Common myeloid progenitor, CD34-positive (primary cell): ENCODE measurements at regions not wholly inside any gene's neighbourhood (a gene's known extent, or its start where the extent isn't known, plus 50 kb on each side); places are given as distances from the start of the nearest gene placed in this dataset.

ENCODE experiments used
- CTCF ChIA-PET: fragments of 350-600 bp; sonication (Branson Sonifier 250); formaldehyde crosslinking; loops from one replicate; lab custom pipeline; 2021; ENCODE audit warnings: antibody characterized with exemption; lab: Charles Lee
- POLR2A ChIA-PET: fragments of 350-600 bp; sonication (Branson Sonifier 250); formaldehyde crosslinking; loops from one replicate; lab custom pipeline; 2021; ENCODE audit warnings: antibody characterized with exemption; lab: Charles Lee
- DNase-seq, 3 donors: peaks; one replicate each; pipeline versions ENCODE4 v3.0.0 to v3.0.0-alpha.2; 2013
- H3K27ac ChIP-seq, 2 experiments: 1 replicate in 1 of 2; 2 replicates in 1 of 2; pipeline ENCODE4 v1.7.0; 2013; ENCODE audit warnings: inconsistent platforms in 2 of 2, low read length in 2 of 2, mild to moderate bottlenecking in 2 of 2, low read depth in 1 of 2, moderate library complexity in 1 of 2; ENCODE audit not compliant: severe bottlenecking in 2 of 2, insufficient read depth in 1 of 2, poor library complexity in 1 of 2
- H3K27me3 ChIP-seq, 5 experiments: replicated peaks in 2 of 5; 1 replicate in 3 of 5; 2 replicates in 2 of 5; pipeline versions ENCODE4 v1.6.1 to v1.7.0; 2013; ENCODE audit warnings: low read length in 4 of 5, mild to moderate bottlenecking in 2 of 5, moderate library complexity in 2 of 5, inconsistent platforms in 1 of 5; ENCODE audit not compliant: insufficient read depth in 5 of 5, control insufficient read depth in 4 of 5
- H3K36me3 ChIP-seq, 4 experiments: 1 replicate in 2 of 4; 2 replicates in 2 of 4; pipeline versions ENCODE4 v1.6.1 to v1.7.0; 2013; ENCODE audit warnings: low read length in 3 of 4, control low read depth in 1 of 4, mild to moderate bottlenecking in 1 of 4; ENCODE audit not compliant: control insufficient read depth in 4 of 4, insufficient read depth in 4 of 4
- H3K4me1 ChIP-seq, 4 experiments: 1 replicate in 3 of 4; 2 replicates in 1 of 4; pipeline versions ENCODE4 v1.6.1 to v1.7.1; 2013; ENCODE audit warnings: low read length in 3 of 4, mild to moderate bottlenecking in 3 of 4, control low read depth in 1 of 4, inconsistent platforms in 1 of 4, moderate library complexity in 1 of 4; ENCODE audit not compliant: control insufficient read depth in 4 of 4, insufficient read depth in 4 of 4; ENCODE audit errors: control extremely low read depth in 1 of 4
- H3K4me3 ChIP-seq, 7 experiments: 1 replicate in 4 of 7; 2 replicates in 3 of 7; pipeline versions ENCODE4 v1.5.1 to v1.7.0; 2013; ENCODE audit warnings: mild to moderate bottlenecking in 7 of 7, low read length in 6 of 7, moderate library complexity in 6 of 7, inconsistent platforms in 2 of 7, low read depth in 2 of 7, control low read depth in 1 of 7; ENCODE audit not compliant: insufficient read depth in 4 of 7, control insufficient read depth in 1 of 7; ENCODE audit errors: extremely low read depth in 1 of 7
- H3K9me3 ChIP-seq, 5 experiments: 1 replicate in 4 of 5; 2 replicates in 1 of 5; pipeline versions ENCODE4 v1.6.1 to v1.7.1; 2013; ENCODE audit warnings: low read length in 4 of 5, mild to moderate bottlenecking in 2 of 5, inconsistent platforms in 1 of 5, low read depth in 1 of 5, moderate library complexity in 1 of 5; ENCODE audit not compliant: control insufficient read depth in 4 of 5, insufficient read depth in 2 of 5; ENCODE audit errors: control extremely low read depth in 1 of 5
- WGBS: methylation state at CpG from one replicate; pipeline ENCODE4 v1.1.5; 2013; ENCODE audit not compliant: insufficient coverage; 5-methylcytosine and 5-hydroxymethylcytosine counted together

DNA sequence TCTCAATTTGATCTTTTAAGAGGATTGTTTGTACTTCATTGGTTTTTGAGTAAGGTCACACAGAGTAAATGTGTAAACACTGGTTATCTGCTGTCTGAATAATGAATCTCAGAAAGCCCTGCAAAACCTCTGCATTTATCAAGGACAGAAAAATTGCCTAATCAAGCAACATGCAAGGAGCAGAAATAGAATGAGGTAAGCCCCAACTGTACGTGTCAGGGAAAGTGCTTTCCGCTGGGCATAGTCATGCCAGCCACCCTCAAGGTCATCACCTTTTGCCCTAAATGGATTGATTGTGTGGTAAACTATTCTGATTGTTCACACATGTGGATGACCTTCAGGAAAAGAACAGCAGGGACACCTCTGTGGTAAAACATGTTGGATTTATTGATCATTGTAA lies 376.9 kb upstream of the KCNN2 start:
- no peak for DNase-seq
- CTCF ChIA-PET: no interaction called here
- 86% methylated on average over 2 of the region's 2 CpGs for whole genome bisulfite sequencing
- no peak overlapping the region for H3K4me3 ChIP-seq
- no peaks in the 10 kb centered on the region for H3K27me3 ChIP-seq
- H3K9me3 ChIP-seq: no peaks in the 10 kb centered on the region
- no peaks in the 10 kb centered on the region for H3K4me1 ChIP-seq
- no peaks in the 10 kb centered on the region for H3K36me3 ChIP-seq
- no peak overlapping the region for H3K27ac ChIP-seq
- POLR2A ChIA-PET: no interaction called here

GRCh38 chr5:113985505-113985904 lies 376.4 kb upstream of the KCNN2 start:
- no peak for DNase-seq
- no peaks in the 10 kb centered on the region for H3K27me3 ChIP-seq
- H3K4me1 ChIP-seq: no peaks in the 10 kb centered on the region
- no peak overlapping the region for H3K4me3 ChIP-seq
- 100% methylated on average over 3 of the region's 4 CpGs for WGBS
- POLR2A ChIA-PET: no interaction called here
- no peaks in the 10 kb centered on the region for H3K36me3 ChIP-seq
- H3K9me3 ChIP-seq: no peaks in the 10 kb centered on the region
- CTCF ChIA-PET: no interaction called here
- H3K27ac ChIP-seq: no peak overlapping the region

GRCh38 chr5:113989278-113989912 lies 372.5 kb upstream of the KCNN2 start:
- DNase-seq: no peak
- H3K9me3 ChIP-seq: no peaks in the 10 kb centered on the region
- H3K27ac ChIP-seq: no peak overlapping the region
- WGBS: 89% methylated on average over 4 of the region's 6 CpGs
- H3K4me3 ChIP-seq: no peak overlapping the region
- H3K4me1 ChIP-seq: no peaks in the 10 kb centered on the region
- ChIA-PET CTCF (no interaction called here), POLR2A (no interaction called here)
- H3K27me3 ChIP-seq: no peaks in the 10 kb centered on the region
- no peaks in the 10 kb centered on the region for H3K36me3 ChIP-seq

DNA sequence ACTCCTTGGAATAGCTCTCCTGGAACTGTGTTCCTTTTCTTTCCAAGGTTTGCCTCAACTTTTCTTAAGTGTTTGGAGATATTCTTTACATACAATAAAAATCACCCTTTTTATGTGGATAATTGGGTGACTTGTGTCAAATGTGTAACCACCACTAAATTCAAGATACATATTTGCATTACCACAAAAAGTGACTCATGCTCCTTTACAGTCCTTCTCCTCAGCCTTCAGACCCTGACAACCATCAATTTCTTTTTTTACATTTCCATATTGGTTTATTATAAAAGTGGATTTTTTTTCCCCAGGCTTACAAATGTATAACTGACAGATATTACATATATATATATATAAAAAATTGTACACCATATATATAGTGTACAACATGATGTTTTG lies 372.0 kb upstream of the KCNN2 start:
- no peaks in the 10 kb centered on the region for H3K9me3 ChIP-seq
- no peak overlapping the region for H3K4me3 ChIP-seq
- no peak overlapping the region for H3K27ac ChIP-seq
- no peaks in the 10 kb centered on the region for H3K27me3 ChIP-seq
- H3K4me1 ChIP-seq: no peaks in the 10 kb centered on the region
- ChIA-PET POLR2A (no interaction called here), CTCF (no interaction called here)
- no peaks in the 10 kb centered on the region for H3K36me3 ChIP-seq
- no peak for DNase-seq

GRCh38 chr5:114001076-114001475 lies 360.8 kb upstream of the KCNN2 start:
- POLR2A ChIA-PET: no interaction called here
- Histone ChIP-seq H3K9me3 (no peaks in the 10 kb centered on the region), H3K4me1 (no peaks in the 10 kb centered on the region), H3K27ac (no peak overlapping the region), H3K27me3 (no peaks in the 10 kb centered on the region), H3K36me3 (no peaks in the 10 kb centered on the region), H3K4me3 (no peak overlapping the region)
- CTCF ChIA-PET: no interaction called here
- WGBS: 63% methylated on average over 1 of the region's 1 CpG
- no peak for DNase-seq

DNA sequence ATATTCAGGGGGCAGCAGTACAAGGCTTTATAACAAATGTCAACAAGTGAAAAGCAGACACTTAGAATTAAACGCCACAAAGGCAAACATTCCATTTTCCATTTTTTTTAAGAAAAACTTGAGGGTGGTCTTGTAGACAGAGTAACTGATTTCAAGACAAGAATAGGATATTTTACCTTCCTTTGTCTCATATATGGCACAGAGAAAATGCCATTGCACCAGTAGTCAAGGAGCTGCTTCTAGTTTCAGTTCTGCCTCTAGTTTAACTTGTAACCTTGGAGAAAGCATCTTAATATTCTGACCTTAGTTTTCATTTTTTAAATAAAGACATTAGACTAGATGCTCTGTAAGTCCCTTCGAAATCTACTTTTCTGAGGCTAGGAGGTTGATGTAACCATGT lies 355.3 kb upstream of the KCNN2 start:
- 72% methylated on average over 2 of the region's 2 CpGs for WGBS
- H3K4me1 ChIP-seq: no peaks in the 10 kb centered on the region
- H3K9me3 ChIP-seq: no peaks in the 10 kb centered on the region
- POLR2A ChIA-PET: no interaction called here
- CTCF ChIA-PET: no interaction called here
- no peaks in the 10 kb centered on the region for H3K27me3 ChIP-seq
- H3K4me3 ChIP-seq: no peak overlapping the region
- H3K36me3 ChIP-seq: no peaks in the 10 kb centered on the region
- no peak for DNase-seq
- H3K27ac ChIP-seq: no peak overlapping the region

DNA sequence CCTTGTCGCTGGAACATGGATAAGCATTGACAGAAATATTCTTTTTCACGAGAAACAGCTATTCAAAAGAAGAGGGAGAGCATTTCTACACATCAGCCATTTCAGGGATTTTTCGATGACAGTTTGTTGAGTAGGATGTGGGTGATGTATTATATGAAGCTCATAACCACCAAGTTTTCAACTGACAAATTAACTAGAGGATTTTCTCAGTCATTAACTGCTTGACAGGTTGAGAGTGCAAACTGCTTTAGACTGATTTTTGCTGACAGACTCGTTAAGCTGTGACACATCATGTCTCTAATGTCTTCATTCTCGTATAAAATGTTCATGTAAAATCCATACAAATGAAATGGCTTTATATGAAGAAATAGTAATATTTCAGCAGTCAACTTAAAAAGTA lies 354.2 kb upstream of the KCNN2 start:
- DNase-seq: no peak
- POLR2A ChIA-PET: no interaction called here
- no peak overlapping the region for H3K4me3 ChIP-seq
- CTCF ChIA-PET: no interaction called here
- H3K27me3 ChIP-seq: no peaks in the 10 kb centered on the region
- no peaks in the 10 kb centered on the region for H3K9me3 ChIP-seq
- H3K36me3 ChIP-seq: no peaks in the 10 kb centered on the region
- no peaks in the 10 kb centered on the region for H3K4me1 ChIP-seq
- WGBS: no CpG with 5 or more reads among the region's 5 CpGs
- no peak overlapping the region for H3K27ac ChIP-seq
